SK-N-SH (cell line): ENCODE measurements at regions not wholly inside any gene's neighbourhood (a gene's known extent, or its start where the extent isn't known, plus 50 kb on each side); places are given as distances from the start of the nearest gene placed in this dataset.

Source experiments
- CTCF ChIA-PET: fragments of 300-600, 350-600 bp; formaldehyde crosslinking; extraction: SDS; loops from one replicate; lab custom pipeline; 2021; lab: Yijun Ruan, JAX
- POLR2A ChIA-PET: fragments of 350-600 bp; sonication (Branson Sonifier 250); formaldehyde crosslinking; extraction: SDS; loops from one replicate; lab custom pipeline; 2020; ENCODE audit warnings: antibody characterized with exemption, inconsistent platforms; lab: Yijun Ruan, JAX
- DNase-seq: peaks from one replicate; pipeline ENCODE4 v3.0.0; 2012
- H2AFZ ChIP-seq: fragments of 200-600 bp; sonication (generic); 2 replicates; pipeline ENCODE4 v1.8.1; 2016; ENCODE audit warnings: antibody characterized with exemption, mild to moderate bottlenecking, low read depth
- H3F3A ChIP-seq: fragments of 200-600 bp; sonication (generic); replicated peaks from 2 replicates; pipeline ENCODE3; 2016; ENCODE audit warnings: antibody characterized with exemption, mild to moderate bottlenecking; ENCODE audit not compliant: insufficient read depth
- H3K27ac ChIP-seq, 2 experiments: fragments of 200-500 bp in 1 of 2; fragments of 200-600 bp in 1 of 2; sonication (Bioruptor generic) in 1 of 2; sonication (generic), shearing (Covaris generic) in 1 of 2; 2 replicates each; pipeline versions ENCODE4 v1.5.1 to v1.6.1; 2014 to 2016; ENCODE audit warnings: low read depth in 2 of 2, inconsistent platforms in 1 of 2, low read length in 1 of 2, mild to moderate bottlenecking in 1 of 2, mixed read lengths in 1 of 2
- H3K27me3 ChIP-seq: fragments of 200-600 bp; sonication (generic), shearing (Covaris generic); 2 replicates; pipeline ENCODE4 v1.6.1; 2016; ENCODE audit warnings: mixed run types; ENCODE audit not compliant: insufficient read depth
- H3K36me3 ChIP-seq, 2 experiments: fragments of 200-500 bp in 1 of 2; fragments of 200-600 bp in 1 of 2; sonication (Bioruptor generic) in 1 of 2; sonication (generic) in 1 of 2; replicated peaks in 1 of 2; 2 replicates each; pipeline versions ENCODE3 to v1.5.1; 2014 to 2016; ENCODE audit warnings: low read length in 1 of 2, mild to moderate bottlenecking in 1 of 2; ENCODE audit not compliant: insufficient read depth in 2 of 2, control insufficient read depth in 1 of 2
- H3K4me1 ChIP-seq, 2 experiments: fragments of 200-500 bp in 1 of 2; fragments of 200-600 bp in 1 of 2; sonication (Bioruptor generic) in 1 of 2; sonication (generic), shearing (Covaris generic) in 1 of 2; 2 replicates each; pipeline versions ENCODE4 v1.5.1 to v1.6.1; 2014 to 2016; ENCODE audit warnings: low read depth in 1 of 2, low read length in 1 of 2, mixed run types in 1 of 2; ENCODE audit not compliant: insufficient read depth in 2 of 2, control insufficient read depth in 1 of 2
- H3K4me2 ChIP-seq: fragments of 200-600 bp; sonication (generic), shearing (Covaris generic); 2 replicates; pipeline ENCODE4 v1.6.1; 2017; ENCODE audit warnings: mixed run types
- H3K4me3 ChIP-seq, 2 experiments: fragments of 200-500 bp in 1 of 2; fragments of 200-600 bp in 1 of 2; sonication (Bioruptor generic) in 1 of 2; sonication (generic), shearing (Covaris generic) in 1 of 2; 2 replicates each; pipeline versions ENCODE4 v1.5.1 to v1.8.1; 2014 to 2016; ENCODE audit warnings: low read depth in 2 of 2, inconsistent platforms in 1 of 2, low read length in 1 of 2, mild to moderate bottlenecking in 1 of 2, mixed read lengths in 1 of 2, moderate library complexity in 1 of 2
- H3K79me2 ChIP-seq: fragments of 200-600 bp; sonication (generic); 2 replicates; pipeline ENCODE4 v1.8.1; 2017; ENCODE audit warnings: mild to moderate bottlenecking; ENCODE audit not compliant: insufficient read depth
- H3K9ac ChIP-seq: fragments of 200-600 bp; sonication (generic); 2 replicates; pipeline ENCODE4 v1.6.1; 2017; ENCODE audit warnings: mixed run types
- H3K9me2 ChIP-seq: fragments of 200-600 bp; sonication (generic); 2 replicates; pipeline ENCODE4 v1.6.1; 2017; ENCODE audit warnings: mixed run types
- H3K9me3 ChIP-seq: fragments of 200-600 bp; sonication (generic); 2 replicates; pipeline ENCODE4 v1.6.1; 2017; ENCODE audit warnings: mixed run types, mild to moderate bottlenecking, moderate library complexity
- H4K20me1 ChIP-seq: fragments of 200-600 bp; sonication (generic); 2 replicates; pipeline ENCODE4 v1.6.1; 2017; ENCODE audit warnings: mild to moderate bottlenecking, mixed run types; ENCODE audit not compliant: insufficient read depth
- CHD2 ChIP-seq: fragments of 150-350 bp; IDR thresholded peaks from 2 replicates; pipeline ENCODE4 v1.6.1; 2018; ENCODE audit warnings: low read length; ENCODE audit not compliant: partially characterized antibody
- ELF1 ChIP-seq: IDR thresholded peaks from 2 replicates; pipeline ENCODE4 v1.4.0; 2012
- EP300 ChIP-seq, 2 experiments: IDR thresholded peaks; 2 replicates each; pipeline versions ENCODE4 v1.4.0 to v1.6.1; 2012; ENCODE audit warnings: borderline replicate concordance in 1 of 2, low read depth in 1 of 2, low read length in 1 of 2
- GABPA ChIP-seq: IDR thresholded peaks from 2 replicates; pipeline ENCODE4 v1.4.0; 2012; ENCODE audit warnings: low read depth, mild to moderate bottlenecking
- IRF3 ChIP-seq: fragments of 150-350 bp; IDR thresholded peaks from 2 replicates; pipeline ENCODE4 v1.6.1; 2016; ENCODE audit warnings: mild to moderate bottlenecking, low read depth, low read length
- MEF2A ChIP-seq: IDR thresholded peaks from 2 replicates; pipeline ENCODE4 v1.4.0; 2012; ENCODE audit warnings: low read depth, borderline replicate concordance
- MXI1 ChIP-seq: IDR thresholded peaks from 2 replicates; pipeline ENCODE4 v1.6.1; 2012; ENCODE audit warnings: mild to moderate bottlenecking, low read depth, low read length, improper control_type of control experiment
- NRF1 ChIP-seq: IDR thresholded peaks from 2 replicates; pipeline ENCODE4 v1.6.1; 2012; ENCODE audit warnings: low read depth, mild to moderate bottlenecking, low read length
- PBX3 ChIP-seq: IDR thresholded peaks from 2 replicates; pipeline ENCODE4; 2012
- REST ChIP-seq: IDR thresholded peaks from 2 replicates; pipeline ENCODE4 v1.6.1; 2012; ENCODE audit warnings: mild to moderate bottlenecking, low read depth, low read length, moderate library complexity
- RXRA ChIP-seq: IDR thresholded peaks from 2 replicates; pipeline ENCODE4 v1.4.0; 2012; ENCODE audit warnings: low read depth, mild to moderate bottlenecking, borderline replicate concordance
- SIN3A ChIP-seq: IDR thresholded peaks from 2 replicates; pipeline ENCODE4 v1.6.1; 2012; ENCODE audit warnings: low read depth, mild to moderate bottlenecking, low read length, moderate library complexity, borderline replicate concordance
- SMC3 ChIP-seq: IDR thresholded peaks from 2 replicates; pipeline ENCODE4 v1.6.1; 2012; ENCODE audit warnings: low read depth, low read length, improper control_type of control experiment
- TCF12 ChIP-seq: IDR thresholded peaks from 2 replicates; pipeline ENCODE4 v1.4.0; 2012
- TEAD4 ChIP-seq: IDR thresholded peaks from 2 replicates; pipeline ENCODE4 v1.4.0; 2012; ENCODE audit warnings: mild to moderate bottlenecking, borderline replicate concordance; ENCODE audit not compliant: insufficient read depth
- WGBS: methylation state at CpG from one replicate; pipeline ENCODE4 v1.1.6; 2017; ENCODE audit warnings: low lambda C conversion rate; 5-methylcytosine and 5-hydroxymethylcytosine counted together
- TF ChIP-seq, protein P1 (sequence below): IDR thresholded peaks from 2 replicates; pipeline ENCODE4 v1.4.0; 2012; ENCODE audit warnings: low read depth, borderline replicate concordance

DNA sequence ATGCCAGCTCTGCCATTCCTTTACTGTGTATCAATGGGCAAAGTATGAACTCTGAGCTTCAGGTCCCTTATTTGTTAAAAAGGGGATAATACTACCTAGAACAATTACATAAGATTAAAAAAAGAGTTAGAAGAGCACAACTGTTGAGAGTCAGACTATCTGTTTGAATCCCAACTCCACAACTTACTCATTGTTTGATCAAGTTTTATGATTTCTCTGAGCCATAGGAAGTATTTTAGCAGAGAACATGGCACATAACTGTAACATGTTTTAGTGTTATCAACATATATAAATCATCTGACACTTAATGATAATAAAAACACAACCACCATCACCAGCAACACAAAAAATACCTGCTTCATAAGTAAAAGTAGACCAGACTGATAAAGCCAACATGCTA lies 421.3 kb downstream of the ZFHX3 start:
- POLR2A ChIA-PET: no interaction called here
- no peak overlapping the region for H3K27ac ChIP-seq
- H3K4me1 ChIP-seq: no peaks in the 10 kb centered on the region
- TF ChIP-seq CHD2: no peak
- TF ChIP-seq SIN3A: no peak
- TF ChIP-seq, protein P1, sequence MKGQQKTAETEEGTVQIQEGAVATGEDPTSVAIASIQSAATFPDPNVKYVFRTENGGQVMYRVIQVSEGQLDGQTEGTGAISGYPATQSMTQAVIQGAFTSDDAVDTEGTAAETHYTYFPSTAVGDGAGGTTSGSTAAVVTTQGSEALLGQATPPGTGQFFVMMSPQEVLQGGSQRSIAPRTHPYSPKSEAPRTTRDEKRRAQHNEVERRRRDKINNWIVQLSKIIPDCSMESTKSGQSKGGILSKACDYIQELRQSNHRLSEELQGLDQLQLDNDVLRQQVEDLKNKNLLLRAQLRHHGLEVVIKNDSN: no peak
- TF ChIP-seq EP300 (IDR thresholded peaks at IDR 0.05; ENCODE audit: borderline replicate concordance in 1 of 2, low read depth in 1 of 2, low read length in 1 of 2): no peak
- no peak for TF ChIP-seq TEAD4
- TF ChIP-seq RXRA: no peak
- TF ChIP-seq PBX3: no peak
- TF ChIP-seq REST: no peak
- TF ChIP-seq GABPA: no peak
- no peak for TF ChIP-seq ELF1
- no peak for TF ChIP-seq MXI1
- TF ChIP-seq, all 33 proteins: peak for 0
- CTCF ChIA-PET: no interaction called here
- no peaks in the 10 kb centered on the region for H3K79me2 ChIP-seq
- no peak overlapping the region for H3K9ac ChIP-seq
- no peaks in the 10 kb centered on the region for H3K36me3 ChIP-seq
- H4K20me1 ChIP-seq: no peaks in the 10 kb centered on the region
- no peak overlapping the region for H3K4me3 ChIP-seq
- H3K27me3 ChIP-seq: no peaks in the 10 kb centered on the region
- H3F3A ChIP-seq: no peaks in the 10 kb centered on the region
- no peak overlapping the region for H2AFZ ChIP-seq
- no peak overlapping the region for H3K4me2 ChIP-seq
- H3K9me2 ChIP-seq: no peaks in the 10 kb centered on the region
- DNase-seq: no peak
- no peaks in the 10 kb centered on the region for H3K9me3 ChIP-seq

DNA sequence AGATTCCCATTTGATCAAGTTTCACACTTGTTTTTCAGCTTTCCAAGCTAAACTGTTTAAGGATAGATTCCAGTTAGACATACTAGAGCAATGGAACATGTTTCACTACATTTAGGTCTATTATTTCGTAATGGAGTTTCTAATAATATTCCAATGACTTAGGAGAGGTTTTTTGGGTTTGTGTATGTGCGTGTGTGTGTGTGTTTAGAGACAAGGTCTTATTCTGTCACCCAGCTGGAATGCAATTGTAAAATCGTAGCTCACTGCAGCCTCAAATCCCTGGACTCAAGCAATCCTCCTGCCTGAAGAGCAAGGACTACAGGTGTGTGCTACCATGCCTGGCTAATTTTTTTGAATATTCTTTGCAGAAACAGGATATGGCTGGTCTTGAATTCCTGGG lies 426.3 kb downstream of the ZFHX3 start:
- DNase-seq: no peak
- Histone ChIP-seq H3K27me3 (no peaks in the 10 kb centered on the region), H3K9me3 (no peaks in the 10 kb centered on the region), H3K4me1 (peaks cover 0 to 4% of the 10 kb centered on the region in 2 experiments; a peak in 2 of 4 replicates), H2AFZ (no peak overlapping the region), H3K27ac (no peak overlapping the region), H3K4me3 (no peak overlapping the region), H3K79me2 (no peaks in the 10 kb centered on the region), H4K20me1 (no peaks in the 10 kb centered on the region), H3K9ac (no peak overlapping the region), H3F3A (peaks cover 3% of the 10 kb centered on the region), H3K36me3 (no peaks in the 10 kb centered on the region), H3K9me2 (no peaks in the 10 kb centered on the region), H3K4me2 (no peak overlapping the region)
- POLR2A ChIA-PET: no interaction called here
- CTCF ChIA-PET: interaction anchor here (0.7 to 1.7 kb wide), 2 partner anchors 11 to 211 kb away, joined by 3 to 5 read pairs; no protein-coding TSS in a partner anchor
- WGBS: 89% methylated on average over 3 of the region's 3 CpGs
- TF ChIP-seq SIN3A (no peak), IRF3 (no peak), PBX3 (no peak), REST (no peak), CHD2 (no peak), SMC3 (no peak), TEAD4 (no peak), MEF2A (no peak), NRF1 (no peak), TCF12 (no peak)
